Tibial nerve (tissue), 4 donors: ENCODE measurements at regions not wholly inside any gene's neighbourhood (a gene's known extent, or its start where the extent isn't known, plus 50 kb on each side); places are given as distances from the start of the nearest gene placed in this dataset.
"Not testable (repeated sequence)": the region's sequence is repeated elsewhere in the genome, so short reads cannot be mapped to it uniquely, and the experiment has no call there.

Experiments
- DNase-seq, 2 donors: peaks; one replicate each; pipeline ENCODE4 v3.0.0-alpha.2; 2019; ENCODE audit warnings: low spot score in 2 of 2
- H3K27ac ChIP-seq, 4 donors: fragments of 200-600 bp; sonication (generic) in 3 of 4; one replicate each; pipeline ENCODE4 v1.5.1; 2017 to 2019; ENCODE audit warnings: mild to moderate bottlenecking in 1 of 4
- H3K27me3 ChIP-seq, 2 donors: fragments of 200-600 bp; sonication (generic) in 1 of 2; one replicate each; pipeline versions ENCODE4 v1.5.1 to v1.6.0; 2017 to 2019
- H3K36me3 ChIP-seq, 3 donors: fragments of 200-600 bp; sonication (generic); one replicate each; pipeline ENCODE4 v1.5.1; 2018 to 2019
- H3K4me1 ChIP-seq, 4 donors: fragments of 200-600 bp; sonication (generic) in 3 of 4; one replicate each; pipeline ENCODE4 v1.5.1; 2017 to 2019
- H3K4me3 ChIP-seq, 4 donors: fragments of 200-600 bp; sonication (generic) in 3 of 4; one replicate each; pipeline ENCODE4 v1.5.1; 2017 to 2019; ENCODE audit warnings: mild to moderate bottlenecking in 1 of 4, moderate library complexity in 1 of 4
- H3K9me3 ChIP-seq, 4 donors: fragments of 200-600 bp; sonication (generic) in 3 of 4; one replicate each; pipeline ENCODE4 v1.5.1; 2017 to 2019
- EP300 ChIP-seq, 2 donors: sonication (generic); formaldehyde crosslinking; IDR thresholded peaks; one replicate each; pipeline ENCODE4 v1.6.1; 2017; ENCODE audit warnings: antibody characterized with exemption in 2 of 2, mild to moderate bottlenecking in 1 of 2
- POLR2A ChIP-seq, 2 donors: fragments of 450-650 bp; IDR thresholded peaks; one replicate each; pipeline ENCODE4 v1.6.1; 2017; ENCODE audit warnings: antibody characterized with exemption in 2 of 2, mild to moderate bottlenecking in 2 of 2, moderate library complexity in 2 of 2
- WGBS, 2 donors: methylation state at CpG; one replicate each; pipeline ENCODE4 v1.1.5; 2018; 5-methylcytosine and 5-hydroxymethylcytosine counted together
- TF ChIP-seq, protein P1 (sequence below), 5 experiments: fragments of 200-600 bp in 3 of 5; fragments of 450-650 bp in 2 of 5; sonication (generic) in 3 of 5; IDR thresholded peaks; one replicate each; pipeline ENCODE4 v1.5.1; 2016 to 2019; ENCODE audit warnings: antibody characterized with exemption in 5 of 5, mild to moderate bottlenecking in 3 of 5, moderate library complexity in 2 of 5

DNA sequence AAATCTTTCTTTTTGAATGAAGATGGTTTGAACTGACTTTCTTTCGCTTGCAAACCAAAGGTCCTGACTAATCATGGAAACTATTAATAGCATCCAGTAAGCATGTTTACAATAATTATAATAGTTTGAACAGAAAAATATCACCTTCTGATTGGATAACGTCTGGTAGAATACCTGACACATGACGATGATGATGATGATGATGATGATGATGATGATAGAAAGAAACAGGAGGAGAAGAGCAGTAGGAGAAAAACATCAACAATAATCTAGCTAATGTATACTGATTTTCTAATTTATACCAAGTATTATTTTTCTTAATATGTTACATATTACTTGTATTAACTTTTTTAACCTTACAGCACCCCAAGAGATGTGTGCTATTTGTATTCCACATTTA lies 157.5 kb upstream of the SPRY2 start:
- no peaks in the 10 kb centered on the region for H3K36me3 ChIP-seq
- no peak overlapping the region for H3K4me3 ChIP-seq
- TF ChIP-seq EP300 (IDR thresholded peaks at IDR 0.05) = no peak
- no peak for TF ChIP-seq POLR2A (IDR thresholded peaks at IDR 0.05)
- TF ChIP-seq, protein P1, sequence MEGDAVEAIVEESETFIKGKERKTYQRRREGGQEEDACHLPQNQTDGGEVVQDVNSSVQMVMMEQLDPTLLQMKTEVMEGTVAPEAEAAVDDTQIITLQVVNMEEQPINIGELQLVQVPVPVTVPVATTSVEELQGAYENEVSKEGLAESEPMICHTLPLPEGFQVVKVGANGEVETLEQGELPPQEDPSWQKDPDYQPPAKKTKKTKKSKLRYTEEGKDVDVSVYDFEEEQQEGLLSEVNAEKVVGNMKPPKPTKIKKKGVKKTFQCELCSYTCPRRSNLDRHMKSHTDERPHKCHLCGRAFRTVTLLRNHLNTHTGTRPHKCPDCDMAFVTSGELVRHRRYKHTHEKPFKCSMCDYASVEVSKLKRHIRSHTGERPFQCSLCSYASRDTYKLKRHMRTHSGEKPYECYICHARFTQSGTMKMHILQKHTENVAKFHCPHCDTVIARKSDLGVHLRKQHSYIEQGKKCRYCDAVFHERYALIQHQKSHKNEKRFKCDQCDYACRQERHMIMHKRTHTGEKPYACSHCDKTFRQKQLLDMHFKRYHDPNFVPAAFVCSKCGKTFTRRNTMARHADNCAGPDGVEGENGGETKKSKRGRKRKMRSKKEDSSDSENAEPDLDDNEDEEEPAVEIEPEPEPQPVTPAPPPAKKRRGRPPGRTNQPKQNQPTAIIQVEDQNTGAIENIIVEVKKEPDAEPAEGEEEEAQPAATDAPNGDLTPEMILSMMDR (IDR thresholded peaks at IDR 0.05) = no peak
- no peak for DNase-seq
- H3K27ac ChIP-seq = no peak overlapping the region
- 51 to 66% methylated on average over 3 of the region's 3 CpGs for WGBS, 2 donors
- no peaks in the 10 kb centered on the region for H3K9me3 ChIP-seq
- H3K27me3 ChIP-seq = no peaks in the 10 kb centered on the region
- H3K4me1 ChIP-seq = no peaks in the 10 kb centered on the region

DNA sequence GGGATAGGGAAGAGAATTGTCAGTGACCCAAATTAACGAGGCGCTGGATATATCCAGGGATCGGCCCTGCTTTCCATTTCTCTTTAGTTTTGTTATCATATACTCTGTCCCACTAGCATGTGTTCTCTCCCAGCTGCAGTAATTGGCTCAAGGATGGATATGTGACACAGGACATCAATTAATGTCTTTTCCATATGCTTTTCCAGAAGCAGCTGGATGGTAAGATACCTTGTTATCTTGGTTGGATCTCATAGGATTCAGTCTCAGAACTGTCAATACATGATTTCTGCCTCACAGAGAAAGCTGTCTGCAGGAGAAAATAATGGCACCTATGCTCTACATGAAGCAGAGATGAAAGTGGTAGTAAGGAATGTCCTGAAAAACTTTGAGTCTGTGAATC lies 157.1 kb upstream of the SPRY2 start:
- Histone ChIP-seq H3K27me3 (no peaks in the 10 kb centered on the region), H3K9me3 (no peaks in the 10 kb centered on the region), H3K27ac (no peak overlapping the region), H3K4me1 (no peaks in the 10 kb centered on the region), H3K4me3 (no peak overlapping the region), H3K36me3 (no peaks in the 10 kb centered on the region)
- no peak for DNase-seq
- 95 to 96% methylated on average over 3 of the region's 3 CpGs for WGBS, 2 donors
- no peak for TF ChIP-seq EP300 (IDR thresholded peaks at IDR 0.05)
- TF ChIP-seq POLR2A (IDR thresholded peaks at IDR 0.05) = no peak
- TF ChIP-seq, protein P1 (IDR thresholded peaks at IDR 0.05) = no peak

DNA sequence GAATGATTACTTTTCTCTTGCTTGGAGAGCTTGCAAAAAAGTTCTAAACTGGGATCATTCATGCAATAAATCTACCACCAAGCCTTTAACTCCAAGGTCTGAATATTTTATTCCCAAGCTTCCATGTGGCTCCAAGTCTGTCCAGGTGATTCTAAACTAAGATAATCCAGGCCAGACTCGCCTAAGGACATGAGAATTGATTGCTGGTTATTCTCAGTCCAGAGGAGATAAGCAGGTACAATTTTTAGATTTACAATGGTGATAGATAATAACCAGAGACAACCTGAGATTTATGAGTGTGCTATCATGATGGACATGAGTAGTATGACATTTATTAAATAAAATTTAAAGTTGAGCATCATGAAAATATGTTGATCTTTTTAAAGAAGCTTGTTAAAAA lies 156.5 kb upstream of the SPRY2 start:
- no peak overlapping the region for H3K27ac ChIP-seq
- TF ChIP-seq POLR2A (IDR thresholded peaks at IDR 0.05) = no peak
- no peak for TF ChIP-seq EP300 (IDR thresholded peaks at IDR 0.05)
- TF ChIP-seq, protein P1 (IDR thresholded peaks at IDR 0.05) = no peak

DNA sequence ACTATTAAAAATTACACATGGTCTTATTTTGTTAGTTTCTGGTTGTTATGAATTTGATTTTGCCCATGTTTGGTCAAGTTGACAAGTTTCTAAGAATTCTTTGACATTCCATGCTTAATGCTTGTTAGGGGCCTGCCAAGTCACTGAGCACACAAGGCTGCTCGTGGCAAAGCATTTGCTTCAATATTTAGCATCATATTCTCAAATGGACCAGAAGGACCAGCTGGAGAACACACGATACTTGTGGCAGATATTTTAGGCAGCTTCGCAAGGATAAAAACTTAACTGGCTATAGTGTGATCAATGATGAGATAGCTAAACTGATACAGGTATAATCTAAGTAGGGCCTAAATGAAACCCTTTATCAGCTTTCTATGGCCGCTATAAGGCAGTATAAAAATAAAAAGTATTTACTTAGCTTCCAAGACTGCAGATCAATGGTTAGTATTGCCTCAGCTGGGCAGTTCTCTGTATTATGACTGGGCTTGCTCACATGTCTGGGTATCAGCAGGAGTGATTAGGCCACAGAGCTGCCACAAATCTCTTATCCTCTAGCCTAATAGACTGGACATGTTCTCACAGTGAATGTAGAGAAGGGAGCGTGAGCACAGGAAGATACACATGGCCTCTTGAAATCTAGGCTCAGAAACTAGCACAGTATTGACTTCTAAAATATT lies 155.9 kb upstream of the SPRY2 start:
- H3K4me3 ChIP-seq = no peak overlapping the region
- H3K4me1 ChIP-seq = no peaks in the 10 kb centered on the region
- no peaks in the 10 kb centered on the region for H3K36me3 ChIP-seq
- H3K27me3 ChIP-seq = no peaks in the 10 kb centered on the region
- no peak for TF ChIP-seq POLR2A (IDR thresholded peaks at IDR 0.05)
- TF ChIP-seq, protein P1 (IDR thresholded peaks at IDR 0.05) = no peak
- no peak for TF ChIP-seq EP300 (IDR thresholded peaks at IDR 0.05)
- no peaks in the 10 kb centered on the region for H3K9me3 ChIP-seq
- H3K27ac ChIP-seq = peak overlapping the region in 1 of 4 donors; percentile 52
- DNase-seq = no peak
- WGBS, 2 donors = 69 to 76% methylated on average over 5 of the region's 5 CpGs

More for the DNA sequence above, 156.5 kb upstream of the SPRY2 start:
- 83 to 84% methylated on average over 1 of the region's 1 CpG for WGBS, 2 donors
- Histone ChIP-seq H3K36me3 (no peaks in the 10 kb centered on the region), H3K4me1 (no peaks in the 10 kb centered on the region), H3K9me3 (no peaks in the 10 kb centered on the region), H3K4me3 (no peak overlapping the region), H3K27me3 (no peaks in the 10 kb centered on the region)
- no peak for DNase-seq

DNA sequence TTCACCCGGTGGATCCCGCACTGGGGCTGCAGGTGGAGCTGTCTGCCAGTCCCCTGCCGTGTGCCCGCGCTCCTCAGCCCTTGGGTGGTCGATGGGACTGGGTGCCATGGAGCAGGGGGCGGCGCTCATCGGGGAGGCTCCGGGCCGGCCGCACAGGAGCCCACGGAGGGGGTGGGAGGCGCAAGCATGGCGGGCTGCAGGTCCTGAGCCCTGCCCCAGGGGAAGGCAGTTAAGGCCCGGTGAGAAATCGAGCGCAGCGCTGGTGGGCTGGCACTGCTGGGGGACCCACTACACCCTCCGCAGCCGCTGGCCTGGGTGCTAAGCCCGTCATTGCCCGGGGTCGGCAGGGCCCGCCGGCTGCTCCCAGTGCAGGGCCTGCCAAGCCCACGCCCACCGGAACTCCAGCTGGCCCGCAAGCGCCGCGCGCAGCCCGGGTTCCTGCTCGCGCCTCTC lies 149.6 kb upstream of the SPRY2 start:
- not testable (repeated sequence) for H3K4me3 ChIP-seq, H3K27me3 ChIP-seq, H3K27ac ChIP-seq, H3K9me3 ChIP-seq, H3K4me1 ChIP-seq, DNase-seq, H3K36me3 ChIP-seq
- 92 to 93% methylated on average over 22 to 29 of the region's 36 CpGs for WGBS, 2 donors
